ENCODE measurements at regions not wholly inside any gene's neighbourhood (a gene's known extent, or its start where the extent isn't known, plus 50 kb on each side); places are given as distances from the start of the nearest gene placed in this dataset.

GRCh38 chr4:30837131-30837539 is 117.0 kb downstream of the PCDH7 start:
- Histone ChIP-seq H3K36me3 (ENCODE audit: control insufficient read depth, insufficient read depth, low read length) (no peaks in the 10 kb centered on the region), H3K4me3 (ENCODE audit: low read length) (no peak overlapping the region), H3K27me3 (ENCODE audit: control insufficient read depth, insufficient read depth, low read length) (no peaks in the 10 kb centered on the region), H3K9me3 (ENCODE audit: control insufficient read depth, insufficient read depth, low read length) (no peaks in the 10 kb centered on the region), H3K27ac (ENCODE audit: low read length) (no peak overlapping the region), H3K4me1 (ENCODE audit: control insufficient read depth, insufficient read depth, low read length) (no peaks in the 10 kb centered on the region)
- intact Hi-C loops (cut with micrococcal nuclease), result no loop called here
- no peaks in the 10 kb centered on the region for H3K4me1 Mint-ChIP-seq
- no peaks in the 10 kb centered on the region for H3K27me3 Mint-ChIP-seq (ENCODE audit: low read depth in 2 of 2)
- ATAC-seq (no peak), DNase-seq (no peak)
- no peaks in the 10 kb centered on the region for H3K36me3 Mint-ChIP-seq
- peaks cover 10 to 12% of the 10 kb centered on the region in 2 donors for H3K9me3 Mint-ChIP-seq
- H3K4me3 Mint-ChIP-seq, result no peak overlapping the region
- 88% methylated on average over 2 of the region's 2 CpGs for WGBS (ENCODE audit: insufficient coverage)
- H3K27ac Mint-ChIP-seq, result no peak overlapping the region
- TF ChIP-seq, protein P1, sequence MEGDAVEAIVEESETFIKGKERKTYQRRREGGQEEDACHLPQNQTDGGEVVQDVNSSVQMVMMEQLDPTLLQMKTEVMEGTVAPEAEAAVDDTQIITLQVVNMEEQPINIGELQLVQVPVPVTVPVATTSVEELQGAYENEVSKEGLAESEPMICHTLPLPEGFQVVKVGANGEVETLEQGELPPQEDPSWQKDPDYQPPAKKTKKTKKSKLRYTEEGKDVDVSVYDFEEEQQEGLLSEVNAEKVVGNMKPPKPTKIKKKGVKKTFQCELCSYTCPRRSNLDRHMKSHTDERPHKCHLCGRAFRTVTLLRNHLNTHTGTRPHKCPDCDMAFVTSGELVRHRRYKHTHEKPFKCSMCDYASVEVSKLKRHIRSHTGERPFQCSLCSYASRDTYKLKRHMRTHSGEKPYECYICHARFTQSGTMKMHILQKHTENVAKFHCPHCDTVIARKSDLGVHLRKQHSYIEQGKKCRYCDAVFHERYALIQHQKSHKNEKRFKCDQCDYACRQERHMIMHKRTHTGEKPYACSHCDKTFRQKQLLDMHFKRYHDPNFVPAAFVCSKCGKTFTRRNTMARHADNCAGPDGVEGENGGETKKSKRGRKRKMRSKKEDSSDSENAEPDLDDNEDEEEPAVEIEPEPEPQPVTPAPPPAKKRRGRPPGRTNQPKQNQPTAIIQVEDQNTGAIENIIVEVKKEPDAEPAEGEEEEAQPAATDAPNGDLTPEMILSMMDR (IDR thresholded peaks at IDR 0.05), result no peak

GRCh38 chr4:30837861-30838260 is 117.7 kb downstream of the PCDH7 start:
- Histone ChIP-seq H3K27ac (ENCODE audit: low read length) (no peak overlapping the region), H3K27me3 (ENCODE audit: control insufficient read depth, insufficient read depth, low read length) (no peaks in the 10 kb centered on the region), H3K4me1 (ENCODE audit: control insufficient read depth, insufficient read depth, low read length) (no peaks in the 10 kb centered on the region), H3K36me3 (ENCODE audit: control insufficient read depth, insufficient read depth, low read length) (no peaks in the 10 kb centered on the region), H3K9me3 (ENCODE audit: control insufficient read depth, insufficient read depth, low read length) (no peaks in the 10 kb centered on the region), H3K4me3 (ENCODE audit: low read length) (no peak overlapping the region)
- TF ChIP-seq, protein P1 (IDR thresholded peaks at IDR 0.05), result no peak
- Mint-ChIP-seq H3K4me1 (no peaks in the 10 kb centered on the region), H3K36me3 (no peaks in the 10 kb centered on the region), H3K4me3 (no peak overlapping the region), H3K27me3 (ENCODE audit: low read depth in 2 of 2) (no peaks in the 10 kb centered on the region), H3K9me3 (peaks cover 11 to 16% of the 10 kb centered on the region in 2 donors), H3K27ac (no peak overlapping the region)
- ATAC-seq (no peak), DNase-seq (no peak)
- 94% methylated on average over 2 of the region's 2 CpGs for WGBS (ENCODE audit: insufficient coverage)
- intact Hi-C loops (cut with micrococcal nuclease), result no loop called here

DNA sequence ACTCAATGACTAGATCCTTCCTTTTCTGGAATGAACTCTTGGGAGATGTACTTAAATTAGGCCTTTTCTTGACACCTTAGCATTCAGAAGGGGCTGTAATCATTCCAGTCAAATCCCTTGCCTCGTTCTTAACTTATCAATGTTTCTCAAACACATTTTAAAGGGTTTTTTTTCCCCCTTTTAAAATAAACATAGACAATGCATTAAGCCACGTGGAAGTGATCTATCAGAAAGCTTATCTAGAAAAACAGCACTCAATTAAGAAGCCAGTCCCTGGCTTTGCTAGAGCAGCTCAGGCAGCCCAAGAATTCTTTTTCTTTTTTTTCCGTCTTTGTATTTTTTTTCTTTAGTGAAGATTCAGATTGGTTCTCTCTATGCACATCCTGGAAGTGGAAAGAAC is 118.2 kb downstream of the PCDH7 start:
- H3K27ac Mint-ChIP-seq, result no peak overlapping the region
- WGBS (ENCODE audit: insufficient coverage), result 73% methylated on average over 3 of the region's 3 CpGs
- peaks cover 11 to 16% of the 10 kb centered on the region in 2 donors for H3K9me3 Mint-ChIP-seq
- no peak overlapping the region for H3K4me3 Mint-ChIP-seq
- H3K4me1 ChIP-seq (ENCODE audit: control insufficient read depth, insufficient read depth, low read length), result no peaks in the 10 kb centered on the region
- no peak overlapping the region for H3K27ac ChIP-seq (ENCODE audit: low read length)
- no peaks in the 10 kb centered on the region for H3K4me1 Mint-ChIP-seq
- no peaks in the 10 kb centered on the region for H3K9me3 ChIP-seq (ENCODE audit: control insufficient read depth, insufficient read depth, low read length)
- no peaks in the 10 kb centered on the region for H3K36me3 ChIP-seq (ENCODE audit: control insufficient read depth, insufficient read depth, low read length)
- ATAC-seq (no peak), DNase-seq (no peak)
- no peaks in the 10 kb centered on the region for H3K27me3 ChIP-seq (ENCODE audit: control insufficient read depth, insufficient read depth, low read length)
- intact Hi-C loops (cut with micrococcal nuclease), result no loop called here
- no peaks in the 10 kb centered on the region for H3K36me3 Mint-ChIP-seq
- H3K4me3 ChIP-seq (ENCODE audit: low read length), result no peak overlapping the region
- TF ChIP-seq, protein P1 (IDR thresholded peaks at IDR 0.05), result no peak
- H3K27me3 Mint-ChIP-seq (ENCODE audit: low read depth in 2 of 2), result no peaks in the 10 kb centered on the region

All from natural killer cell (primary cell).